GDM1 (cell line): ENCODE measurements at regions not wholly inside any gene's neighbourhood (a gene's known extent, or its start where the extent isn't known, plus 50 kb on each side); places are given as distances from the start of the nearest gene placed in this dataset.

Source experiments
- DNase-seq: peaks from one replicate; lab custom pipeline; 2025; lab: John Stamatoyannopoulos, UW

DNA sequence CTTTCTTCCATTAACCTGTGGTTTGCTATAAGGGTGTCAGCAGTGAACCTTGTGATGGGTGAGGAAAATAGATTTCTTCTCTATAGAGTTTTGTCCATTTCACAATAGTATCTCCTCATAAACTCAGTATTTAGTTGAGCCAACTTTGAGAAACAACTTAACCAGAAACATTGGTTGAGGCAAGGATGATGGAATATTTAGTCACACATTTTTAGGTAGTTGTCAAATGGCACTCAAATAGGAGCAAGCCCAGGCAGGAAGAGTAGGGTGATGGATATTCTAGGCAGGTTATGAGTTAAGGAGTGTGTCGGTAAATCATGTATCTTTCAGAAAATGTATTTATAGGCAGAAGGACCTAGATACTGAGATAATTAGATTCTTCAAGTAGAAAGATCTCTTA, 1267.6 kb downstream of the SLC16A7 start:
- DNase-seq: no peak

DNA sequence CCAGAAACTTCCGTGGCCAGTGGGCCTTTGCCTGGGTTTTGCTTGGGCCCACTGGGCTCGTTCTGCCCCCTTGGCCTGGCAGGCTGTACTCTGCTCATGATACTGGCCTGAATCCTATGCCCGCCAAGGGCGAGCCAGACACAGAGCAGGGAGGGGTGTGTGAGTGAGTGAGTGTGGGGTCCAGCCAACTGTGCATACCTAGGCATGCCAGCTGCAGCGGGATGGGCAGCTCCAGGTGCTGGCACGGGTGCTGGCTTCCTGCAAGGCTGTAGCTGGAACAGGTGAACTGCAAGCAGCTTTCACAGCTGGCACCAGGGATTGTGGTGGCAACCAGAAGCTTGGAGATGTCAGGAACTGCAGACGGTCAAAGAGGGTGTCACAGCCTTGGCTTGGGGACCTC, 1276.4 kb downstream of the SLC16A7 start:
- DNase-seq: no peak

DNA sequence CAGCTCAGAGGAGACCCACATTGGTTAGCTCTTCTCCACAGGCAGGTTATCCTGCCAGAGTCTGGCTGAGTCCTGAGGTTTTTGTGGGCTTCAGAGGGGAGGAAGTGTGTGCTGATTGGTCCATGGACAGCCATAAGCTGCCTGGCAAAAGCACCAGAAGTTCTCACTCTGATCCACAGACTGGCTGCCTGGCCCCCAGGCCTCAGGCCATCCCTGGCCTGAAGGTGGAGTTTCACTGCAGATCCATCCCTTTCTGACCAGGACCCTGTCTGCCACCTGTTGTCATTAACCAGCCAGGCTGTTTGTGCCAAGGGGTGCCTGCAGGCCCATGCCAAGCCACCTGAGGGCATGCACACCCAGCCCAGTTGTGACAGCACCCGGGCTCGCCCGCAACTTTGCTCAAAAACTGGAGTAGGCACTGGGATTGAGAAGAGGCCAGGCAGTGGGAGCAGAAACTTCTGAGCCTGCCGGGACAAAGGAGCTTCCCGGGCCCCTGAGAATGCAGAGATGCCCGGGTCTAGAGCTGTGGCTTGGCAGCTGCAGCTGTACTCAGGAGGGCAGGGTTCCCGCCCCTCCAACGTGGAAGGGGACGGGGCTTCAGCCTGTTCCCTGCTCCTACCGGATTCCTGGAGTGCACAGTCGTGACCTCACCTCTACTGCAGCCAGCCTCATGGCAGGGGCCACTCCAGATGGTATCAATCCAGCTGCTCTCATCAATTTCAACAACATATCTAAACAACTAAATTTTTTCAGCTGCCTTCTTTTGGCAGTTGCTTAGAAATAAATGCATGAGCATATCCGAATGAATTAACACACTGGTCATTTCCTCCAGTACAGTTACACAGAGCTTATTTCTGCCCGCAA, 1277.3 kb downstream of the SLC16A7 start:
- no peak for DNase-seq

DNA sequence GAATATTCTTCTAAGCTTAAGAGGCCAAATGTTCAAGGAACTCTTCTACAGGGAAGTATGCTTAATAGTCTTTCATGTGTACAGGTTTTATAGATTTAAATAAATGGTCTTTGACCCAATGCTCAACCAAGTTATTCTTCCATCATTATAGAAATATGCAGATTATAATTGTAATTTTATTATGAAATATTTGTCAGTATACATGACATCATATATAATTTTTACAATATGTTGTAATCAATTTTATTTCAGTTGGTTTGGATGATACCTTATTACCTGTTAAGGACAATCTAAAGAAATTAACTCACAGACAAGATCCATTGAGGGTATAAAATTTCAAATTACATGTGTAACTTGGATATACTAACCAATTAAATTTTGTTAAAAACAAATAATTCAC, 1278.3 kb downstream of the SLC16A7 start:
- DNase-seq: no peak

DNA sequence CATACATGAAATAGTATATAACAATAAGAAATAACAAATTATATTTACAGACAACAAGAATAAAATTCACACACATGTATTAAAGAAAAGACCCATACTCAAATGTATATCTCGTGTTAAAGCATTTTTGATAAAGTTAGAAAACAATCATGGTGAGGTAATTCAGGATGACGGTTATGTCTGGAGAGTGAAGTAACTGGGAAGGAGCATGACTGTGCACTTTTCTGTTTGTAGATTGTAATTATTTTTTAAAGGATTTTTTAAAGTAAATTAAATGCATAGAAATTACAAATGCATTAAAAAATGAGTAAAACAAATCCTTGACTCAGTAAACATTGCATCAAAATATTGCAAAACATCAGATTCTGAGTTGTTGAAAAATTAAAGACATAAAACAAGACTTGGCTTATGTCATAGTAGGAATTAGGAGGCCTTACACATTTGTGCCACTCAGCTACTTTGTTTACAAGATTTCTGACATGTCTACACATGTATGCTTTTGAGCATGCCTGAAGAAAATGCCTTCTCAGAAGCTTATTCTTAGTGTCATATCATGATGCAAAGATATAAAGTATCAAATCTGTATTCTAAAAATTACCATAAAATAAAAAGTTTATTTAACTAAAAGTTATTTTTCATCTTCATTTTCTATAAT, 1325.1 kb downstream of the SLC16A7 start:
- DNase-seq: no peak

DNA sequence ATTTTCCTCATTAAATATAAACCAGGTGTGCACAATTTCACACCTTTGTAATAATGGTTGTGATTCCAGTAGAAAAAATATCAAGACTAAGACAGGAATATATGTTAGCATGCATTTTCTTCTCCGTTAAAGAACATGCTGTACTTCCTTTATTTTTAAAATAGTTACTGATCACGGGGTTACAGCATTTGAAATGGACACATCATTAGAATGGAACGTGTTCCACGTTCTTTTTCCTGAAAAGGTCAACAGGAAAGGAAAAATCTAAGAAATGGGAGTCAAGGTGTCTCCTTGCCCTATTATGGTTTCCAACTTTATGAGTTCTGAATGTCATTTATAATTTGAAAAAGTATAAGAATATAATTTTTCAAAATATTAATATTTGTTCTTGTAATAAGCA, 1325.7 kb downstream of the SLC16A7 start:
- DNase-seq: no peak

DNA sequence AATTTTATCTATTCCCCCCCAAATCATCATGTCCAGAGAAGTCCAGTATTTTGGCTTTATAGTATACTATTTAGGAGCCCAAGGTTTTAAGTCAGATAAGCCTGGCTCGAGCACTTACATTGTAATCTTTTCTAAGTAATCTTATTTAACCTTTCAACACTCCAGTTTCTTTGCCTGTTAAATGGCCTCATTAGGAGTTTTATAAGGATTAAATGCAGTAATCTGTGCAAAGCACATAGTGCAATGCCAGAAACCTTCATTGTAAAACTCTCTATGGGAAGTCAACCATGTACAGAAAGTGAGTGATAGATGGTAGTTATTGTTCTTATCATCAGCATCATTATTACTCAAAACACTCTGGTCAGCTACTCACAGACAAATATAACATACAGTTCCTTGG, 1330.4 kb downstream of the SLC16A7 start:
- DNase-seq: no peak

DNA sequence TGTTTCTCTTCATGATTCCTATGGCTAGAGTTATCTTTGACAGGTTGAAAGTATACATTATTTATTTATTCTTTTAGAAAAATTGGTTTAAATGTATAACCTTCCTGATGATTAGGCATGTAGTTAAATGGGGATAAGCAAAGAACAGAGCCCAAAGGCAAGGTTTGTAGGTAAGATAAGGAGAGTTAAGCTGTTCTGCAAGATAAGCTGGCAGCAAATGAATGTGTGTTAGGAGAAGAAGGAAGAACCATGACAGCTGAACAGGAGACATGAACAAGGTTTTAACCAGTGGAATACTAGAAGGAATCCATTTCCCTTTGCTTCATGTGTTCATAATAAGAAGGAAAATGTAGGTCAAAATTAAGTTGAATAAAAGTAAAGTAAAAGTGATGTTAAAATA, 1330.1 kb upstream of the USP15 start:
- DNase-seq: no peak

DNA sequence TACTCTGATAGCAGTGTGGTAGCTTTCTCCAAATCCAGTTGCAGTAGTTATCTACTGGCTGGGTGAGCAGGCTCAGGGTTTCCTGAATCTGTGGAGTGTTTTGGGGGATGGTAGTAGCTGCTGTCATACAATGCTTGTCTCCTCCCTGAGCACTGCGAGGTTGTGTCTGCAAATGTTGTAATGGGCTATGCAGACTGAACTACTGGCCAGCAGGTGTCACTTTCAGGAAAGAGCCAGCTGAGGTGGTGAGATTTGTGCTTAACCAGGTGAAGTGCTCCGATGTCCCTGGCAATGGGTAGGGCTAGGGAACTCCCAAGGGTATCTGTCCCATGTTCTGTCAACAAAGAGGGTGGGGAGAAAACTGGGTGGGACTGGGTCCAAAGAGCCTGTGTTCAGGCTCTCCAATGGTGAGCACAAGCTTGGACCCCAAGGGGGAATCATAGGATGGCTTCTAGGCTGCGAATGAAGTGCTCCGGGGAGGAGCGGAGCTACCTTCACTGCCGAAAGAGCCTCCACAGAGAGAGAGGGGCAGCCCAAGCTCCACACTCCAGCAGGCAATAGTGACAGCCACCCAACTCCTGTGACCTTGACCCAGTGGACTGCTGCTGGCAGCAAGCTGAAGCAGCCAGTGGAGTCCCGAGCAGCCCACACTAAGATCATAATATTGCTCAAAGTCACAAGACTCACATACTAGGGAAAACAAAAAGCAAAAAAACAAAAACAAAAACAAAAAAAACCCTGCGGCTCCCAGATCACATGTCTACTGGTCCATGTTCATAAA, 1324.0 kb upstream of the USP15 start:
- no peak for DNase-seq

DNA sequence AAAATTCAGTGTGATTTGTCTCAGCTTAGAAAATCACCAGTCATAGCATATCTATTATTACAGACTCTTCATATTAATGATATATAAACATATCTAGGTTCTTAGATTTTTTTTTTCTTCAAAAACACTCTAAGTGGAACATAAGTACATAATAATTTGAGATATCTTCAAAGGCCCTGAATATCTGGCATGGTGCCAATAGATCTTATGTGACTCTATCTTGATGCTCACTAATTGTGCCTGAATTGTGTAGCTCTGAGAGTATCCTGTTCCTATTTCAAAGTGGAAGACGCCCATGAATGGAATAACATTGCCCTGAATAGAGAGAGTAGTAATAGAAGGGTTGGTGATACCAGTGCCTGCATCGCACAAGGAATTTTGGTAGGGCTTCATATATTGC, 1312.7 kb upstream of the USP15 start:
- DNase-seq: no peak

DNA sequence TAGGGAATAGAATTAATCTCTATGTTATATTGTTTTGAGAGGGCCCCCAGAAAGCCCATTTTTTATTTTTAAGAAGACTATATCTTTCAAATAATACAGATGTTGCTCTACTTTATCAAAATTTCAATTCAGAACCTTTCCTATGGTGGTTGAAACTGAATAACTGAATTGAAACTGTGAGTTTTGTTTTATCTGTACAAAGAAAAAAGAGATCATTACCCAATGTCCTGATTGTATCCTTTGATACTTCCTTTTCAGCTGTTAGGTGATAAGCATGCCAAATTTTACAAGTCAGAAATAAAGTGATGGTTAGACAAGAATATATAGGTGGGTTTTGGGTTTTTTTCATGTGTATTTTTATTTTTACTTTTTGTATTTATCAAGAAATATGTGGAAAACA, 1293.1 kb upstream of the USP15 start:
- DNase-seq: no peak

DNA sequence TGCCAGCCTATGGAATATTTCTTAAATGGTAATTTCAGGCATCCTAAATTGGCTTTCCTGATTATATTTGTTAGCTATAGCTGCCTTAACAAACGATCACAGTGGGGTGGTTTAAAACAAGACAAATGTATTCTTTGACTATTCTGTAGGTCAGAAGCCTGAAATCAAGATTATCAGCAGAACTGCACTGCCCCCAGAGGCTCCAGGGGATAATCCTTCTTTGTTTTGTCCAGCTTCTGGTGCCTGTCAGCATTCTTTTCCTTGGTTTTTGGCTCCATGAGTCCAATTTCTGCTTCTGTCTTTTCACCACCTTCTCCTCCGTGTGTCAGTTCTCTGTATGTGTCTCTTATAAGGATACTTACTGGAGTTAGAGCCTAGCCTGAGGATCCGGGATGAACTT, 1282.2 kb upstream of the USP15 start:
- DNase-seq: no peak

DNA sequence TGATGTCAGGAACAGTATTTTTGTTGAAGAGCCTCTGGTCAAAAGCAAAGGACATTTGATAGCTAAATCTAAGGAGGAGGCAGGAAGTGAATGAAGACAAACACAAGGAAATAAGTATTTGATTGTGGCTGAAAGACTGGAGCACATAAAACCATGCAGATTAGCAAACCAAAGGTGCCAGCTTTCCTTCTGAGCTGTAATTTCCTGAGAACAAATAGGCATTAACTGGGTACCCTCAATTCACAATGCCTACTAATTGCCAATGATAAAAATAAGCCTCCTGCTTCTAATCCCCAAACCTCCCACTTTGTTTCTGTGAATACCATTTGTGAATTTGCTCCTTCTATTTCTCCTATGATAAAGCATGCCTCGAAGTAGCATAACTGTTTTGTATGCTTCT, 1279.6 kb upstream of the USP15 start:
- no peak for DNase-seq

DNA sequence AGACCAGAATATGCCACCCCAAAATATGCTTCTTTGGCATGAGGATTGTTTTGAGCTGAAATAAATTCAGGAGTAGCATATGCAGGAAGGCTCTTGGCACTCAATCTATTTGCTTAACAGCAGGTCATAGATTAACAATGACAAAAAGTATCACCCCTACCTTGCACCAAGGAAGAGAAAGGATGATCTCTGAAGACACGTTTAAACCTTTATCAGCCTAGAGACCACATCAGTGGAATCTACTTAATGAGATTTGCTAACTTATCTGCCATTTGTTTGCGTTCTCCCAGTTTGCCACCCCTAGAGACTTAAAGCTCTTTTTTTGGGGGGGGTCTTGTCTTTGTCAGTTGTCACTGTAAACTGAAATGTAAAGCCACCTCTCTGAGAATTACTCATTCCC, 1278.7 kb upstream of the USP15 start:
- no peak for DNase-seq

DNA sequence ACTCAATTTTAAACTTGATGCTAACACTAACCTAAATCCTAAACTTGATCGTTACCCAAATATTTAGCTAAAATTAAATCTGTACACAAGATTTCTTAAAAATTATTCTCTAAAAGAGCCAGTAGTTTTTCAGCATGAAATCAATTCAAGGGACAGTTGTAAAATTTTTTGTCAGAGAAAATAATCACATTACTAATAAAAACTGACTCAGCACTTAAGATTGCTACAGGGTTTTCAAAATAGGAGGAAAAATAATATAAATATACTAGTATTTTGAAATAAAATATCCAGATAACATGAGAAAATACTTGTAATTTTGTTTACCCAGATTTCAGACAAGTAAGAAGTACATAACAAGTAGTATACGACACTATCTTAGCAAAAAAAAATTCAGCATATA, 1268.1 kb upstream of the USP15 start:
- DNase-seq: no peak

DNA sequence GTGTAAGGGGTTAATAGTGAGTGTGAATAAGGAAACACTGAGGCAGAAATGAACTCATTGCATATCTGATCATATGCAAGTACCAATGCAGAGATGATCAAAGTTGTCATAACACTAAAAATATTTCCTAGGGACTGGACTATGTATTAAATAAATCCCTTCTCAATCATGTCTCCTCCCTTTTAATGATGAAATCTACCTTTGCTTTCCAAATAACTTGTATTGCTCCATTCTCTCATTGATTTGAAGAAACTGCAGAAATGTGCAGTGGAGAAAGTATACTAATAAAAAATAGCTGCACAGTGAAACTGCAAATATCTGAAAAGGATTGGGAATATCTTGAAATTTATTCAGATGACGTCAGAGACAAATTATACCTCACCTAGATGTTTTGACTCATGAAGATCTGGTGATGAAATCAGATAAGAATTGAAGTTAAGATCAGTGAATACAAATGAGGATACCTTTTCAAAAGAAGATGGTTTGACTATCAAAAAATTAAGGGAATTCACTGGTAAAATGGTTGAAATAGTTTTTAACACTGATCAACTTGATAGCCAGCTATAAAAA, 1264.9 kb upstream of the USP15 start:
- no peak for DNase-seq

DNA sequence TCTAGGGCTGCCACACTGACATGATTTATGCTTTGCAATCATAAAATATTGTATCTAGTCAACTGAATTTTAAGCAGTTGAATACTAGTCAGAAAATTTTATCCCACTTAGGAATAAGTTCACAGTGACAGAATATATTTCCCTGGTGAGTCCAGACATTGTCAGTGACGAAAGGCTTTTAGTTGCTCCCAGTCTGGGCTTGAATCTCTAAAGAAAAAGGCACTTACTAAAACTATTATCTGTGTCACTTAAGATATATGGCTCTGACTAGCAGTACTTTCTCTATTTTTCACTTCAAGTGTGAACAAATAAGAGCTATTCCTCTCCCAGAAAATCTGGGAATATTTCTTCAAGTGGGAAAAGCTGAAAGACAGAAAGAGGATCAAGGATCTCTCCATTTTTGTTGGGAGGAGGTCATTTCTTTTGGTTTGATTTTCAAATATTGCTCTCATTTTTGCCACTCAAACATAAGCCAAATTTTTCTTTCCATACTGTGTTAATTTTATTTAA, 1262.3 kb upstream of the USP15 start:
- no peak for DNase-seq

DNA sequence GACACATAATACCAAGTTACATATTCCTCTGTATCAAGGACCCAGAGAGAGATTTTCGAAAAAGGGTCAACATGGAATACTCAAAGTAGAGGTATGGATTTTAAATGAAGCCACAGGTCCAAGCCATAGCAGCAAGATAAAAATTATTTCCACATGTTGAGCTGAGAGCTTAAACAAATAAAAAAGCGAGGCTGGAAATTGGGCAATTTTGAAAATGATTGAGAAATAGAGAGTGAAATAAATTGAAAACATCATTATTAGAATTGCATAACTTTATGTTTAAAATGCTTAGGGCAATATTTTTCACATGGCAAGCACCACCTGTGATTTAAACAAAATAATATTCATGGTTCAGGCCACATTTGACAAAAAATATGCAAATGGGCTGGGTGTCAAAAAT, 1251.0 kb upstream of the USP15 start:
- DNase-seq: no peak

DNA sequence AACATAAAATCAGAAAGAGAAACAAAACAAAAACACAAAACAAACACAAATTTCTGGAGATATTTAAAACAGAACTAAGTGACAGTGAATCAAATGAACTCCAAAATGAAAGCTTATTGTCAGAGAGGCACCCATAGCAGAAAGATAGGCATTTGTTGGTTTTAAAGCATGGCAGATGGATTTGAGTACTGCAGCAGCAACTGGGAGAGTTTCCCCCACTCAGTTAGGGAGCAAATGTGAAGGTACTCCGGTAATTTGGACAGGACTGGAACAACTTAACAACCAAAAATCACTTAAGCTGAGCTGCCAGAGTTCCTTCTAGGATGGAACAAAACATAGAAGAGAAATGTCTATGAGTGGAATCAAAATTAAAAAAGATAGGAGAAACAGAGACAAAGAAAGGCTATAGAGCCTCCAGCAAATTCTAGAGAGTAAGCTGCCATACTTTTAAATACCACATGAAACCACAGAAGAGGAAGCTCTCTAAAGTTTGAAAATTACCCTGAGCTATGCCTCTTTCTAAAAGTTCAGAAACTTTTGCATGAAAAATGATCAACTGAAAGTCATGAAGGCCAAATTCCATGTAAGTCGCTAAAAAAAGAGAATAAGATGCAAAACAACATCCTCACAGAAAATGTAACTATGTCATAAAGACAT, 1248.3 kb upstream of the USP15 start:
- DNase-seq: no peak

DNA sequence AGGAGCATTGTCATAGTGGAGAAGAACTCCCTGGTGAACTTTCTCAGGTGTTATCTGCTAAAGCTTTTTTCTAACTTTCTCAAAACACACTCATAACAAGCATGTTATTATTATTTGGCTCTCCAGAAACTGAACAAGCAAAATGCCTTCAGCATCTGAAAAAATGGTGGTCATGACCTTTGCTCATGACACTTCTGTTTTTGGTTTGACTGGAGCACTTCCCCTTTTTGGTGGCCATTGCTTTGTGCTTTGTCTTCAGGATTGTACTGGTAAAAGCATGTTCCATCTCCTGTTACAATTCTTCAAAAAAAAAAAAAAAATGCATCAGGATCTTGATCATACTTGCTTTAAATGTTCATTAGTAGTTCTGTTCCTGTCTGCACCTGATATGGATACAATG, 1241.6 kb upstream of the USP15 start:
- DNase-seq: no peak

DNA sequence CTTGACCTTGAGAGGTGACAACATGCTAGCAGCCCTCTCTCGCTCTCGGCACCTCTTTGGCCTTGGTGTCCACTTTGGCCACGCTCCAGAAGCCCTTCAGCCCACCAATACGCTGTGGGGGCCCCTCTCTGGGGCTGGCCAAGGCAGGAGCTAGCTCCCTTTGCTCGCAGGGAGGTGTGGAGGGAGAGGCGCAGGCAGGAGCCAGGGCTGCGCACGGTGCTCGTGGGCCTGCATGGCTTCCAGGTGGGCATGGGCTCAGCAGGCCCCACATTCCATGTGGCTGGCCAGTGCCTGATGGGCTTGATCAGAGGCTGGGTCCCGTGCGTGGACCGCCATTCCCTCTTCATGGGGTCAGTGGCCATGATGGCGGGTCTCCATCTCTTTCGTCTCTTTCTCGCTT, 1237.0 kb upstream of the USP15 start:
- DNase-seq: no peak

DNA sequence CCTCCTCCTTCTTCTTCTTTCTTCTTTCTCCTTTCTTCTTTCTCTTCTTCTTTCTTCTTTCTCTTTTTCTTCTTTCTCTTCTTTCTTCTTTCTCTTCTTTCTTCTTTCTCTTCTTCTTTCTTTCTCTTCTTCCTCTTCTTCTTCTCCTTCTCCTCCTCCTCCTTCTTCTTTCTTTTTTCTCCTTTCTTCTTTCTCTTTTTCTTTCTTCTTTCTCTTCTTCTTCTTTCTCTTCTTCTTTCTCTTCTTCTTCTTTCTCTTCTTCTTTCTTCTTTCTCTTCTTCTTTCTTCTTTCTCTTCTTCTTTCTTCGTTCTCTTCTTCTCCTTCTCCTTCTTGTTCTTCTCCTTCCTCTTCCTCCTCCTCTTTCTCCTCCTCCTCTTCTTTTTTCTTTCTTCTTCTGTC, 1230.7 kb upstream of the USP15 start:
- DNase-seq: no peak
